ENCODE measurements at regions not wholly inside any gene's neighbourhood (a gene's known extent, or its start where the extent isn't known, plus 50 kb on each side); places are given as distances from the start of the nearest gene placed in this dataset.

- TF ChIP-seq CTCF (IDR thresholded peaks at IDR 0.05): no peak
- TF ChIP-seq POLR2A (IDR thresholded peaks at IDR 0.05): no peak
- TF ChIP-seq EP300 (IDR thresholded peaks at IDR 0.05): no peak
Measured at GRCh38 chr14:53553221-53553620, 400.1 kb upstream of the DDHD1 start.
